Upper lobe of left lung (tissue), 4 donors: ENCODE measurements at regions not wholly inside any gene's neighbourhood (a gene's known extent, or its start where the extent isn't known, plus 50 kb on each side); places are given as distances from the start of the nearest gene placed in this dataset.

Experiments used
- POLR2A ChIP-seq, 4 donors: fragments of 450-650 bp; IDR thresholded peaks; one replicate each; pipeline ENCODE4 v1.5.1; 2016 to 2017; ENCODE audit warnings: antibody characterized with exemption in 4 of 4, mild to moderate bottlenecking in 2 of 4
- POLR2AphosphoS5 ChIP-seq, 2 donors: sonication (generic); formaldehyde crosslinking; IDR thresholded peaks; one replicate each; pipeline ENCODE4 v1.5.1; 2017; ENCODE audit warnings: antibody characterized with exemption in 2 of 2
- TF ChIP-seq, protein P1 (sequence below), 6 experiments: fragments of 450-650 bp in 4 of 6; fragments of 200-600 bp in 2 of 6; sonication (generic) in 2 of 6; IDR thresholded peaks; one replicate each; pipeline ENCODE4 v1.5.1; 2016 to 2019; ENCODE audit warnings: antibody characterized with exemption in 6 of 6

DNA sequence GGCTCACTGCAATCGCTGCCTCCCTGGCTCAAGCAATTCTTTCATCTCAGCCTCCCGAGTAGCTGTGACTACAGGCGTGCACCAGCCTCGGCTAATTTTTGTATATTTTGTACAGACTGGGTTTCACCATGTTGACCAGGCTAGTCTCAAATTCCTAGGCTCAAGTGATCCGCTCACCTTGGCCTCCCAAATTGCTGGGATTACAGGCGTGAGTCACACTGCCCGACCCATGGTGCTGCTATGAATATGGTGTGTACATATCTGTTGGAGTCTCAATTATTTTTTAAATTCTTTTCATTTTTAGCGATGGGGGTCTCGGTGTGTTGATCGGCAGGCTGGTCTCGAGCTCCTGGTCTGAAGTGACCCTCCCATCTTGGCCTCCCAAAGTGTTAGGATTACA is 78.0 kb upstream of the PRKX start:
- TF ChIP-seq POLR2A (IDR thresholded peaks at IDR 0.05) (no peak), POLR2AphosphoS5 (IDR thresholded peaks at IDR 0.05) (no peak)
- TF ChIP-seq, protein P1, sequence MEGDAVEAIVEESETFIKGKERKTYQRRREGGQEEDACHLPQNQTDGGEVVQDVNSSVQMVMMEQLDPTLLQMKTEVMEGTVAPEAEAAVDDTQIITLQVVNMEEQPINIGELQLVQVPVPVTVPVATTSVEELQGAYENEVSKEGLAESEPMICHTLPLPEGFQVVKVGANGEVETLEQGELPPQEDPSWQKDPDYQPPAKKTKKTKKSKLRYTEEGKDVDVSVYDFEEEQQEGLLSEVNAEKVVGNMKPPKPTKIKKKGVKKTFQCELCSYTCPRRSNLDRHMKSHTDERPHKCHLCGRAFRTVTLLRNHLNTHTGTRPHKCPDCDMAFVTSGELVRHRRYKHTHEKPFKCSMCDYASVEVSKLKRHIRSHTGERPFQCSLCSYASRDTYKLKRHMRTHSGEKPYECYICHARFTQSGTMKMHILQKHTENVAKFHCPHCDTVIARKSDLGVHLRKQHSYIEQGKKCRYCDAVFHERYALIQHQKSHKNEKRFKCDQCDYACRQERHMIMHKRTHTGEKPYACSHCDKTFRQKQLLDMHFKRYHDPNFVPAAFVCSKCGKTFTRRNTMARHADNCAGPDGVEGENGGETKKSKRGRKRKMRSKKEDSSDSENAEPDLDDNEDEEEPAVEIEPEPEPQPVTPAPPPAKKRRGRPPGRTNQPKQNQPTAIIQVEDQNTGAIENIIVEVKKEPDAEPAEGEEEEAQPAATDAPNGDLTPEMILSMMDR (IDR thresholded peaks at IDR 0.05) = no peak
